CD4-positive, alpha-beta T cell (primary cell): ENCODE measurements at regions not wholly inside any gene's neighbourhood (a gene's known extent, or its start where the extent isn't known, plus 50 kb on each side); places are given as distances from the start of the nearest gene placed in this dataset.

Source experiments
- ATAC-seq: fragments of 200-7000 bp; cut with Tn5 transposase; one replicate; pipeline ENCODE4 v1.10.0; 2022; ENCODE audit warnings: mild to moderate bottlenecking; ENCODE audit not compliant: poor library complexity
- CTCF ChIA-PET: fragments of 350-600 bp; sonication (Branson Sonifier 250); formaldehyde crosslinking; loops from one replicate; lab custom pipeline; 2021; ENCODE audit warnings: antibody characterized with exemption, inconsistent platforms; lab: Charles Lee
- POLR2A ChIA-PET: fragments of 350-600 bp; sonication (Branson Sonifier 250); formaldehyde crosslinking; loops from one replicate; lab custom pipeline; 2021; ENCODE audit warnings: antibody characterized with exemption, inconsistent platforms; lab: Charles Lee
- DNase-seq, 14 experiments: peaks; one replicate each; pipeline ENCODE4 v3.0.0-alpha.2; 2013 to 2020; ENCODE audit warnings: mixed read lengths in 2 of 14
- H3K27ac ChIP-seq, 2 donors: one replicate each; pipeline versions ENCODE4 v1.5.1 to v1.7.0; 2013; ENCODE audit warnings: low read length in 2 of 2, low read depth in 1 of 2, mild to moderate bottlenecking in 1 of 2
- H3K27me3 ChIP-seq, 2 experiments: 1 replicate in 1 of 2; 2 replicates in 1 of 2; pipeline versions ENCODE4 v1.6.1 to v1.7.0; 2013; ENCODE audit warnings: low read length in 2 of 2, control low read depth in 1 of 2, mild to moderate bottlenecking in 1 of 2, moderate library complexity in 1 of 2; ENCODE audit not compliant: insufficient read depth in 2 of 2, control insufficient read depth in 1 of 2
- H3K36me3 ChIP-seq: one replicate; pipeline ENCODE4 v1.6.1; 2013; ENCODE audit warnings: low read length, control low read depth; ENCODE audit not compliant: insufficient read depth
- H3K4me1 ChIP-seq: one replicate; pipeline ENCODE4 v1.6.1; 2013; ENCODE audit warnings: low read length, control low read depth; ENCODE audit not compliant: insufficient read depth
- H3K4me3 ChIP-seq: one replicate; pipeline ENCODE4 v1.5.1; 2013; ENCODE audit warnings: mild to moderate bottlenecking, low read length, moderate library complexity
- H3K9me3 ChIP-seq, 2 experiments: 1 replicate in 1 of 2; 2 replicates in 1 of 2; pipeline versions ENCODE4 v1.6.1 to v1.7.0; 2013; ENCODE audit warnings: low read length in 2 of 2, mild to moderate bottlenecking in 2 of 2, control low read depth in 1 of 2, moderate library complexity in 1 of 2; ENCODE audit not compliant: control insufficient read depth in 1 of 2, insufficient read depth in 1 of 2
- H3K27ac Mint-ChIP-seq: one replicate; pipeline ENCODE4 v1.8.0; 2020; ENCODE audit warnings: mixed read lengths
- H3K27me3 Mint-ChIP-seq: one replicate; pipeline ENCODE4 v1.8.0; 2021; ENCODE audit warnings: mixed read lengths
- H3K36me3 Mint-ChIP-seq: one replicate; pipeline ENCODE4 v1.8.0; 2021; ENCODE audit warnings: low read depth, mixed read lengths
- H3K4me1 Mint-ChIP-seq: one replicate; pipeline ENCODE4 v1.8.0; 2021; ENCODE audit warnings: low read depth, mixed read lengths
- H3K4me3 Mint-ChIP-seq: one replicate; pipeline ENCODE4 v1.8.0; 2020; ENCODE audit warnings: mild to moderate bottlenecking, mixed read lengths
- H3K9me3 Mint-ChIP-seq: one replicate; pipeline ENCODE4 v1.8.0; 2020; ENCODE audit warnings: mixed read lengths
- CTCF ChIP-seq: fragments of 200-600 bp; IDR thresholded peaks from one replicate; pipeline ENCODE4 v1.8.0; 2022; ENCODE audit warnings: antibody characterized with exemption, mild to moderate bottlenecking
- intact Hi-C, 2 experiments: fragments of 100-400 bp; cut with DNase I in 1 of 2; cut with micrococcal nuclease in 1 of 2; formaldehyde crosslinking; loops; one replicate each; pipeline versions ENCODE4 v1.15.1 to v1.9.0; 2023 to 2025; cut with DNase I, micrococcal nuclease

GRCh38 chr20:48317578-48317977 lies 510.2 kb downstream of the PREX1 start:
- H3K27me3 ChIP-seq, result no peaks in the 10 kb centered on the region
- H3K27me3 Mint-ChIP-seq, result peaks cover 7% of the 10 kb centered on the region
- H3K9me3 Mint-ChIP-seq, result no peaks in the 10 kb centered on the region
- no peaks in the 10 kb centered on the region for H3K4me1 Mint-ChIP-seq
- CTCF ChIA-PET, result no interaction called here
- H3K4me1 ChIP-seq, result no peaks in the 10 kb centered on the region
- no peak overlapping the region for H3K4me3 ChIP-seq
- intact Hi-C loops, result no loop called here
- no peak for ATAC-seq
- H3K27ac Mint-ChIP-seq, result no peak overlapping the region
- no peak for DNase-seq
- H3K36me3 Mint-ChIP-seq, result no peaks in the 10 kb centered on the region
- no peak for TF ChIP-seq CTCF
- POLR2A ChIA-PET, result no interaction called here
- H3K36me3 ChIP-seq, result no peaks in the 10 kb centered on the region
- no peak overlapping the region for H3K4me3 Mint-ChIP-seq
- no peaks in the 10 kb centered on the region for H3K9me3 ChIP-seq
- no peak overlapping the region for H3K27ac ChIP-seq

- Histone ChIP-seq H3K36me3 (no peaks in the 10 kb centered on the region), H3K27ac (no peak overlapping the region), H3K9me3 (no peaks in the 10 kb centered on the region), H3K27me3 (peaks cover 0 to 2% of the 10 kb centered on the region in 2 experiments), H3K4me1 (no peaks in the 10 kb centered on the region), H3K4me3 (no peak overlapping the region)
- intact Hi-C loops, result no loop called here
- ChIA-PET CTCF (no interaction called here), POLR2A (no interaction called here)
- no peaks in the 10 kb centered on the region for H3K9me3 Mint-ChIP-seq
- no peak overlapping the region for H3K4me3 Mint-ChIP-seq
- ATAC-seq (no peak), DNase-seq (no peak)
- no peak for TF ChIP-seq CTCF
- no peaks in the 10 kb centered on the region for H3K4me1 Mint-ChIP-seq
- H3K27ac Mint-ChIP-seq, result no peak overlapping the region
- H3K27me3 Mint-ChIP-seq, result peaks cover 9% of the 10 kb centered on the region
- H3K36me3 Mint-ChIP-seq, result no peaks in the 10 kb centered on the region
These were observed 512.7 kb downstream of the PREX1 start for GRCh38 chr20:48314925-48315592.

- H3K36me3 Mint-ChIP-seq, result no peaks in the 10 kb centered on the region
- ChIA-PET CTCF (no interaction called here), POLR2A (no interaction called here)
- H3K4me1 Mint-ChIP-seq, result no peaks in the 10 kb centered on the region
- ATAC-seq, result no peak
- no peak overlapping the region for H3K4me3 ChIP-seq
- H3K27ac Mint-ChIP-seq, result no peak overlapping the region
- DNase-seq, result no peak
- no peaks in the 10 kb centered on the region for H3K36me3 ChIP-seq
- no peak overlapping the region for H3K4me3 Mint-ChIP-seq
- no peaks in the 10 kb centered on the region for H3K9me3 Mint-ChIP-seq
- H3K27me3 ChIP-seq, result peaks cover 2 to 5% of the 10 kb centered on the region in 2 experiments
- intact Hi-C loops, result no loop called here
- no peak overlapping the region for H3K27ac ChIP-seq
- H3K9me3 ChIP-seq, result peaks cover 0 to 4% of the 10 kb centered on the region in 2 experiments
- H3K4me1 ChIP-seq, result no peaks in the 10 kb centered on the region
- H3K27me3 Mint-ChIP-seq, result peaks cover 22% of the 10 kb centered on the region
- TF ChIP-seq CTCF, result no peak
These were observed 514.5 kb downstream of the PREX1 start for GRCh38 chr20:48313324-48313723.
